ENCODE measurements at regions not wholly inside any gene's neighbourhood (a gene's known extent, or its start where the extent isn't known, plus 50 kb on each side); places are given as distances from the start of the nearest gene placed in this dataset.

GRCh38 chr2:150174056-150174805, 313.2 kb downstream of the RND3 start:
- no peak overlapping the region for H3K4me3 ChIP-seq (replicated peaks; ENCODE audit: low read depth, low read length)
- DNase-seq (ENCODE audit: extremely low read depth, insufficient read length): no peak
- H3K36me3 ChIP-seq (ENCODE audit: control insufficient read depth, insufficient read depth, low read length): no peaks in the 10 kb centered on the region
- TF ChIP-seq, protein P1, sequence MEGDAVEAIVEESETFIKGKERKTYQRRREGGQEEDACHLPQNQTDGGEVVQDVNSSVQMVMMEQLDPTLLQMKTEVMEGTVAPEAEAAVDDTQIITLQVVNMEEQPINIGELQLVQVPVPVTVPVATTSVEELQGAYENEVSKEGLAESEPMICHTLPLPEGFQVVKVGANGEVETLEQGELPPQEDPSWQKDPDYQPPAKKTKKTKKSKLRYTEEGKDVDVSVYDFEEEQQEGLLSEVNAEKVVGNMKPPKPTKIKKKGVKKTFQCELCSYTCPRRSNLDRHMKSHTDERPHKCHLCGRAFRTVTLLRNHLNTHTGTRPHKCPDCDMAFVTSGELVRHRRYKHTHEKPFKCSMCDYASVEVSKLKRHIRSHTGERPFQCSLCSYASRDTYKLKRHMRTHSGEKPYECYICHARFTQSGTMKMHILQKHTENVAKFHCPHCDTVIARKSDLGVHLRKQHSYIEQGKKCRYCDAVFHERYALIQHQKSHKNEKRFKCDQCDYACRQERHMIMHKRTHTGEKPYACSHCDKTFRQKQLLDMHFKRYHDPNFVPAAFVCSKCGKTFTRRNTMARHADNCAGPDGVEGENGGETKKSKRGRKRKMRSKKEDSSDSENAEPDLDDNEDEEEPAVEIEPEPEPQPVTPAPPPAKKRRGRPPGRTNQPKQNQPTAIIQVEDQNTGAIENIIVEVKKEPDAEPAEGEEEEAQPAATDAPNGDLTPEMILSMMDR (IDR thresholded peaks at IDR 0.05; ENCODE audit: insufficient read depth, low read length, poor library complexity, severe bottlenecking): no peak
- H3K27me3 ChIP-seq (replicated peaks; ENCODE audit: control insufficient read depth, insufficient read depth, low read length): no peaks in the 10 kb centered on the region

DNA sequence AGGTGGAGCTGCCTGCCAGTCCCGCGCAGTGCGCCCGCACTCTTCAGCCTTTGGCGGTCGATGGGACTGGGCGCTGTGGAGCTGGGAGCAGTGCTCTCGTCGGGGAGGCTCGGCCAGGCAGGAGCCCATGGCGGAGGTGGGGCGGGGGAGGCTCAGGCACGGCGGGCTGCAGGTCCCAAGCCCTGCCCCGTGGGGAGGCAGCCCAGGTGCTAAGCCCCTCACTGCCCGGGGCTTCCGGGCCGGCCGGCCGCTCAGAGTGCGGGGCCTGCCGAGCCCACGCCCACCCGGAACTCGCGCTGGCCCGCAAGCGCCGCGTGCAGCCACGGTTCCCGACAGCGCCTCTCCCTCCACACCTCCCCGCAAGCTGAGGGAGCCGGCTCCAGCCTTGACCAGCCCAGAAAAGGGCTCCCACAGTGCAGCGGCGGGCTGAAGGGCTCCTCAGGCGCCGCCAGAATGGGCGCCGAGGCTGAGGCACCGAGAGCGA, 316.4 kb downstream of the RND3 start:
- no peak for DNase-seq (ENCODE audit: extremely low read depth, insufficient read length)
- Histone ChIP-seq H3K36me3 (ENCODE audit: control insufficient read depth, insufficient read depth, low read length) (no peaks in the 10 kb centered on the region), H3K27me3 (replicated peaks; ENCODE audit: control insufficient read depth, insufficient read depth, low read length) (no peaks in the 10 kb centered on the region), H3K4me3 (replicated peaks; ENCODE audit: low read depth, low read length) (no peak overlapping the region)
- TF ChIP-seq, protein P1 (IDR thresholded peaks at IDR 0.05; ENCODE audit: insufficient read depth, low read length, poor library complexity, severe bottlenecking): no peak

GRCh38 chr2:150169237-150169629, 318.2 kb downstream of the RND3 start:
- no peaks in the 10 kb centered on the region for H3K36me3 ChIP-seq (ENCODE audit: control insufficient read depth, insufficient read depth, low read length)
- TF ChIP-seq, protein P1 (IDR thresholded peaks at IDR 0.05; ENCODE audit: insufficient read depth, low read length, poor library complexity, severe bottlenecking): no peak
- no peak overlapping the region for H3K4me3 ChIP-seq (replicated peaks; ENCODE audit: low read depth, low read length)
- H3K27me3 ChIP-seq (replicated peaks; ENCODE audit: control insufficient read depth, insufficient read depth, low read length): no peaks in the 10 kb centered on the region
- DNase-seq (ENCODE audit: extremely low read depth, insufficient read length): no peak

- TF ChIP-seq, protein P1 (IDR thresholded peaks at IDR 0.05; ENCODE audit: insufficient read depth, low read length, poor library complexity, severe bottlenecking): no peak
- H3K36me3 ChIP-seq (ENCODE audit: control insufficient read depth, insufficient read depth, low read length): no peaks in the 10 kb centered on the region
- no peaks in the 10 kb centered on the region for H3K27me3 ChIP-seq (replicated peaks; ENCODE audit: control insufficient read depth, insufficient read depth, low read length)
- no peak for DNase-seq (ENCODE audit: extremely low read depth, insufficient read length)
- H3K4me3 ChIP-seq (replicated peaks; ENCODE audit: low read depth, low read length): no peak overlapping the region
Measured at GRCh38 chr2:150168595-150169236, 318.8 kb downstream of the RND3 start.

- Histone ChIP-seq H3K4me3 (replicated peaks; ENCODE audit: low read depth, low read length) (no peak overlapping the region), H3K36me3 (ENCODE audit: control insufficient read depth, insufficient read depth, low read length) (no peaks in the 10 kb centered on the region), H3K27me3 (replicated peaks; ENCODE audit: control insufficient read depth, insufficient read depth, low read length) (no peaks in the 10 kb centered on the region)
- TF ChIP-seq, protein P1 (IDR thresholded peaks at IDR 0.05; ENCODE audit: insufficient read depth, low read length, poor library complexity, severe bottlenecking): no peak
- DNase-seq (ENCODE audit: extremely low read depth, insufficient read length): peak; percentile 25
Measured at GRCh38 chr2:150167711-150168110, 319.8 kb downstream of the RND3 start.
